ENCODE measurements at regions not wholly inside any gene's neighbourhood (a gene's known extent, or its start where the extent isn't known, plus 50 kb on each side); places are given as distances from the start of the nearest gene placed in this dataset.
"Not testable (repeated sequence)": the region's sequence is repeated elsewhere in the genome, so short reads cannot be mapped to it uniquely, and the experiment has no call there.

GRCh38 chr2:111316881-111317549 lies 196.3 kb downstream of the BCL2L11 start:
- H3K27ac ChIP-seq; H3K4me1 ChIP-seq; H3K36me3 ChIP-seq; H3K27me3 ChIP-seq; intact Hi-C loops (cut with DNase I); H3K9me3 ChIP-seq; DNase-seq; H3K4me3 ChIP-seq: not testable (repeated sequence)
- WGBS, 2 donors, result 91 to 94% methylated on average over 2 of the region's 2 CpGs

DNA sequence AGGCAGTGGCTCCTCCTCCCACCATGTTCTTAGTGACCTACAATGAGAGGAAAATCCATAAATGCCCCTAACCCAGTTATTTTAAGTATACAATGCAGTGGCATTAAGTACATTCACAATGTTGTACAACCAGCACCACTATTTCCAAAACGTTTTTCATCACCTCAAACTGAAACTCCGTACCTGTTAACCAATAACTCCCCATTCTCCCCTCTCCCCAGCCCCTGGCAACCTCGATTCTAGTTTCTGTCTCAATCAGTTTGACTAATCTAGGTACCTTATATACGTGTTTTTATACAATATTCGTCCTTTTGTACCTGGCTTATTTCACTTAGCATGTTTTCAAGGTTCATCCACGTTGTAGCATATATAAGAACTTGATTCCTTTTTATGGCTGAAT lies 198.8 kb downstream of the BCL2L11 start:
- H3K9me3 ChIP-seq; H3K27me3 ChIP-seq; H3K36me3 ChIP-seq; H3K4me3 ChIP-seq; H3K27ac ChIP-seq; DNase-seq; intact Hi-C loops (cut with DNase I); H3K4me1 ChIP-seq: not testable (repeated sequence)
- 65 to 74% methylated on average over 2 of the region's 6 CpGs for WGBS, 2 donors

DNA sequence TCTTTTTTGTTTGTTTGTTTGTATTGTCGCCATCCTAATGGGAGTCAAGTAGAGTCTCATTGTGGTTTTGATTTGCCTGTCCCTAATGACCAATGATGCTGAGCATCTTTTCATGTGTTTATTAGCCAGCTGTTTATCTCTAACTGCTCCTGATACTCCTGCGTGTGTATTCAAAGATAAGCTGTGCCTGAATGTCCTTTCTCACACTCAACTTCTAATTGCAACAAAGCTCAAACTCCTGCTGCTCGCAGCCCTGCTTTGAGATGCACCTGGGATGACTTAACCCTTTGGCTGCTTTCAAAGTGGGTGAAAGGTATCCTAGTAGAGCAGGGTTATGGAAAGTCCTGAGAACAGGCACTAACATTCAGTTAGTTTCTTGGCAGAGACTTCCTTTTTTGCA lies 199.6 kb downstream of the BCL2L11 start:
- H3K27ac ChIP-seq; DNase-seq; H3K36me3 ChIP-seq; H3K9me3 ChIP-seq; intact Hi-C loops (cut with DNase I); H3K4me3 ChIP-seq; H3K4me1 ChIP-seq; H3K27me3 ChIP-seq: not testable (repeated sequence)
- WGBS, 2 donors, result 83% methylated on average over 3 of the region's 3 CpGs

DNA sequence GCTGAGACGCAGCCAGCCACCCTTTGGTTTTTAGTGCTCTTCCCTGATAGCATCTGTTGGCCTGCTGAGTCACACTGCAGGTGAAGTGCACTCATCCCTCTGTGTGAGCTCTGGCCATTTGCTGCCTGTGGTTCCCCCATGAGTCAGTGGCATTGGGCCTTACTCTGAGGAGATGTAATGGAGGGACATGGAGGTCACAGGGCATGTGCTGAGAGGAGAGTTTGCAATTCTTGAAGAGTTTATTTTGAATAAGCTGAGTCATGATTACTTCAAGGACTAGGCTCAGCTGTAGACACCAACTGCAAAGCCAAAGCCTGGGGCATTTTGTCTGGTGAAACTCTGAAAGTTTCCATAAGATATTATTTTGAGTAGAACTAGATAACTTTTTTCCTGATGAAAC lies 200.3 kb downstream of the BCL2L11 start:
- DNase-seq; H3K4me1 ChIP-seq; H3K27ac ChIP-seq; H3K27me3 ChIP-seq; intact Hi-C loops (cut with DNase I); H3K9me3 ChIP-seq; H3K4me3 ChIP-seq; H3K36me3 ChIP-seq: not testable (repeated sequence)
- no CpG with 5 or more reads among the region's 1 CpG for WGBS, 2 donors

- 94 to 95% methylated on average over 3 of the region's 5 CpGs for WGBS, 2 donors
- H3K4me1 ChIP-seq; DNase-seq; H3K4me3 ChIP-seq; H3K36me3 ChIP-seq; H3K9me3 ChIP-seq; H3K27ac ChIP-seq; H3K27me3 ChIP-seq; intact Hi-C loops (cut with DNase I): not testable (repeated sequence)
Observed at GRCh38 chr2:111323384-111323783, 202.7 kb downstream of the BCL2L11 start.

- H3K4me3 ChIP-seq; intact Hi-C loops (cut with DNase I); H3K27ac ChIP-seq; H3K4me1 ChIP-seq; H3K36me3 ChIP-seq; H3K27me3 ChIP-seq; DNase-seq; H3K9me3 ChIP-seq: not testable (repeated sequence)
- WGBS, 2 donors, result no CpG with 5 or more reads among the region's 4 CpGs
Observed at GRCh38 chr2:111327726-111328125, 207.0 kb downstream of the BCL2L11 start.

- H3K9me3 ChIP-seq; H3K27ac ChIP-seq; H3K4me1 ChIP-seq; DNase-seq; intact Hi-C loops (cut with DNase I); H3K36me3 ChIP-seq; H3K4me3 ChIP-seq; H3K27me3 ChIP-seq: not testable (repeated sequence)
- no CpG with 5 or more reads among the region's 4 CpGs for WGBS, 2 donors
Observed at GRCh38 chr2:111329309-111329708, 208.6 kb downstream of the BCL2L11 start.

GRCh38 chr2:111331099-111331724 lies 210.5 kb downstream of the BCL2L11 start:
- H3K27ac ChIP-seq; H3K4me1 ChIP-seq; intact Hi-C loops (cut with DNase I); H3K9me3 ChIP-seq; DNase-seq; H3K4me3 ChIP-seq; H3K27me3 ChIP-seq; H3K36me3 ChIP-seq: not testable (repeated sequence)
- WGBS, 2 donors, result 93 to 98% methylated on average over 2 of the region's 2 CpGs

DNA sequence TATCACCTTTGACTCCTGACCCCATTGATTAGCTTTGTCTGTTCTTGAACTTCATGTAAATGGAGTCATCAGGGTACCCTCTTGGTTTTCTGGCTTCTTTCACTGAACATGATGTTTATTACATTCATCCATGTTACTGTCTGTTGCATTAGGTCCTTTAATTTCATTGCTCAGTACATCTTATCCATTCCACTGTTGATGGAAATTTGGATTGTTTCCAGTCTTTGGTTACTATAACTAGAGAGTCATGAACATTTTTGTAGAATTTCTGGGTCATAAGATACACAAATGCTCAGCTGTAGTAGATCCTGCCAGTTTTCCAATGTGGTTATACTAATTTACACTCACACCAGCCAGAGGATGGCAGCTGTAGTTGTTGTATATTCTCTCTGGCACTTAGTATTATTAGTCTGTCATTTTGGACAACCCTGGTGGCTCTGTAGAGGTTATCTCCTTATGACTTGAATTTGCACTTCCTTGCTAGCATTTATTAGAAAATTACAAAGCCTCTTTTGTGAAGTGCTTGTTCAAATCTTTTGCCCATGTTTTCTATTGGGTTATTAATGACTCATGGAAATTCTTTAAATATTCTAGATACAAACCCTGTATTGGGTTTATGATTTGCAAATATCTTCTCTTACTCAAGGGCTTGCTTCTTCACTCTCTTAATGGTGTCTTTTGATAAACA lies 214.7 kb downstream of the BCL2L11 start:
- H3K9me3 ChIP-seq; H3K4me1 ChIP-seq; H3K27me3 ChIP-seq; H3K4me3 ChIP-seq; H3K27ac ChIP-seq; intact Hi-C loops (cut with DNase I); H3K36me3 ChIP-seq; DNase-seq: not testable (repeated sequence)

- H3K4me3 ChIP-seq; H3K9me3 ChIP-seq; H3K27me3 ChIP-seq; DNase-seq; H3K4me1 ChIP-seq; H3K36me3 ChIP-seq; H3K27ac ChIP-seq; intact Hi-C loops (cut with DNase I): not testable (repeated sequence)
- no CpG with 5 or more reads among the region's 2 CpGs for whole genome bisulfite sequencing, 2 donors
Observed at GRCh38 chr2:111338474-111338873, 217.8 kb downstream of the BCL2L11 start.

- DNase-seq; H3K36me3 ChIP-seq; H3K27me3 ChIP-seq; H3K27ac ChIP-seq; H3K4me3 ChIP-seq; H3K9me3 ChIP-seq; intact Hi-C loops (cut with DNase I); H3K4me1 ChIP-seq: not testable (repeated sequence)
- WGBS, 2 donors, result no CpG with 5 or more reads among the region's 1 CpG
Observed at GRCh38 chr2:111339476-111339875, 218.8 kb downstream of the BCL2L11 start.

GRCh38 chr2:111344590-111344989 lies 223.9 kb downstream of the BCL2L11 start:
- intact Hi-C loops (cut with DNase I), result not testable (repeated sequence)

GRCh38 chr2:111345439-111345838 lies 224.7 kb downstream of the BCL2L11 start:
- H3K36me3 ChIP-seq; DNase-seq; H3K4me1 ChIP-seq; H3K9me3 ChIP-seq; H3K27me3 ChIP-seq; H3K4me3 ChIP-seq; H3K27ac ChIP-seq; intact Hi-C loops (cut with DNase I): not testable (repeated sequence)
- WGBS, 2 donors, result 67 to 91% methylated on average over 1 of the region's 3 CpGs

More at GRCh38 chr2:111344590-111344989, 223.9 kb downstream of the BCL2L11 start:
- not testable (repeated sequence) for H3K36me3 ChIP-seq, DNase-seq, H3K27me3 ChIP-seq, H3K9me3 ChIP-seq, H3K4me3 ChIP-seq, H3K4me1 ChIP-seq, H3K27ac ChIP-seq
- 77 to 80% methylated on average over 2 of the region's 2 CpGs for WGBS, 2 donors

Measured in sigmoid colon (tissue), 6 donors.